ENCODE measurements at regions not wholly inside any gene's neighbourhood (a gene's known extent, or its start where the extent isn't known, plus 50 kb on each side); places are given as distances from the start of the nearest gene placed in this dataset.

- TF ChIP-seq CTCF (conservative IDR thresholded peaks at IDR 0.05 in 1 of 2, IDR thresholded peaks at IDR 0.05 in 1 of 2; ENCODE audit: low read depth in 1 of 2, low read length in 2 of 2) (no peak), EZH2 (IDR thresholded peaks at IDR 0.05; ENCODE audit: low read length, missing control alignments) (no peak)
Observed at GRCh38 chr2:210912779-210913178, 356.4 kb downstream of the CPS1 start.
